ENCODE measurements at regions not wholly inside any gene's neighbourhood (a gene's known extent, or its start where the extent isn't known, plus 50 kb on each side); places are given as distances from the start of the nearest gene placed in this dataset.

DNA sequence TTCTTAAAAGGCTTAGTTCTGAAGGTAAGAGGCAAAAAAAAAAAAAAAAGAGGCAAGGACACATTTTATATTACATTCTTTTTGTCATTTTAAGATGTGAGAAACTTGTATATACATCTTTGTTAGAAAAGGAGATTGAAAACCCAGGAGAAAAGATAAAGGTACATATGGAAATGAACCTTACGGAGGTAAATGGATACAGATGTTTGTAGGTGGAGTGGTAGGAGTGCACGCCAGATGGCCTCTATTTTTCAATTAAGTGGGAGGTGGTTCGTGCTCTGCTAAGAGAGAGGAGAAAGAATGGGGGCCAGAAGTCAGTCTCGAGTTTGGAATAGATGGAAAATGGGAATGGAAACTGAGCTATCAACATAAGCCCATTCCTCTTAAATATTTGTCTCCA is 622.5 kb upstream of the GHITM start (continued):
- TF ChIP-seq, protein P1, sequence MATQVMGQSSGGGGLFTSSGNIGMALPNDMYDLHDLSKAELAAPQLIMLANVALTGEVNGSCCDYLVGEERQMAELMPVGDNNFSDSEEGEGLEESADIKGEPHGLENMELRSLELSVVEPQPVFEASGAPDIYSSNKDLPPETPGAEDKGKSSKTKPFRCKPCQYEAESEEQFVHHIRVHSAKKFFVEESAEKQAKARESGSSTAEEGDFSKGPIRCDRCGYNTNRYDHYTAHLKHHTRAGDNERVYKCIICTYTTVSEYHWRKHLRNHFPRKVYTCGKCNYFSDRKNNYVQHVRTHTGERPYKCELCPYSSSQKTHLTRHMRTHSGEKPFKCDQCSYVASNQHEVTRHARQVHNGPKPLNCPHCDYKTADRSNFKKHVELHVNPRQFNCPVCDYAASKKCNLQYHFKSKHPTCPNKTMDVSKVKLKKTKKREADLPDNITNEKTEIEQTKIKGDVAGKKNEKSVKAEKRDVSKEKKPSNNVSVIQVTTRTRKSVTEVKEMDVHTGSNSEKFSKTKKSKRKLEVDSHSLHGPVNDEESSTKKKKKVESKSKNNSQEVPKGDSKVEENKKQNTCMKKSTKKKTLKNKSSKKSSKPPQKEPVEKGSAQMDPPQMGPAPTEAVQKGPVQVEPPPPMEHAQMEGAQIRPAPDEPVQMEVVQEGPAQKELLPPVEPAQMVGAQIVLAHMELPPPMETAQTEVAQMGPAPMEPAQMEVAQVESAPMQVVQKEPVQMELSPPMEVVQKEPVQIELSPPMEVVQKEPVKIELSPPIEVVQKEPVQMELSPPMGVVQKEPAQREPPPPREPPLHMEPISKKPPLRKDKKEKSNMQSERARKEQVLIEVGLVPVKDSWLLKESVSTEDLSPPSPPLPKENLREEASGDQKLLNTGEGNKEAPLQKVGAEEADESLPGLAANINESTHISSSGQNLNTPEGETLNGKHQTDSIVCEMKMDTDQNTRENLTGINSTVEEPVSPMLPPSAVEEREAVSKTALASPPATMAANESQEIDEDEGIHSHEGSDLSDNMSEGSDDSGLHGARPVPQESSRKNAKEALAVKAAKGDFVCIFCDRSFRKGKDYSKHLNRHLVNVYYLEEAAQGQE (IDR thresholded peaks at IDR 0.05; ENCODE audit: low read depth): no peak
- TF ChIP-seq EZH2 (IDR thresholded peaks at IDR 0.05) (no peak), POLR2A (IDR thresholded peaks at IDR 0.05; ENCODE audit: borderline replicate concordance, extremely low read depth, insufficient read depth, insufficient read length) (no peak), EGR1 (IDR thresholded peaks at IDR 0.05; ENCODE audit: low read depth) (no peak)

DNA sequence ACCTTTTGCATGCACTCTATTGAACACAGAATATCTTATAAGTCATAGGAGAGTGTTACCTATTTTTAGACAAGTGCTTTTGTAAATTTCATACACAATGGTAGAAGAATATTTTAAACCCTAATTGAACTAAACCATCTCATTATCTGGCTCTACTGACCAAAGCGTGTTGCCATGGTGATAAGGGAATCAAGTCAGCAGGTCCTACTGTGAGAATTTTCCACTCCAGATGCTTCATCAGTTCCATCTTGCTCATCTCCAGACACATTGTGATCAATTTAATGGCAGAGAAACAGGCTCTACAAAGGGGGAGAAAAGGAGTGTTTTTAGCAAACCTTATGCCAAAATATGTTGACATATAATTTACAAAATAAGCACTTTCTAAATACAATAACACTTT is 621.9 kb upstream of the GHITM start:
- ChIA-PET CTCF (no interaction called here), POLR2A (no interaction called here), RAD21 (ENCODE audit: low non-redundant PET in 1 of 2, low total read pairs in 2 of 2, uncharacterized antibody in 2 of 2, unreplicated experiment in 2 of 2) (no interaction called here)
- Histone ChIP-seq H3K4me2 (ENCODE audit: low read length) (no peak overlapping the region), H3K9ac (ENCODE audit: low read length) (no peak overlapping the region), H3K27ac (ENCODE audit: low read depth, low read length) (no peak overlapping the region), H3K9me3 (ENCODE audit: control insufficient read depth in 1 of 2, insufficient read depth in 1 of 2, low read depth in 1 of 2, low read length in 2 of 2) (peaks cover 0 to 8% of the 10 kb centered on the region in 2 experiments; a peak in 2 of 4 replicates), H2AFZ (ENCODE audit: low read depth, low read length, poor library complexity, severe bottlenecking) (no peak overlapping the region), H3K9me2 (ENCODE audit: insufficient read depth) (no peaks in the 10 kb centered on the region), H3K27me3 (ENCODE audit: insufficient read depth, low read length) (no peaks in the 10 kb centered on the region), H4K20me1 (ENCODE audit: insufficient read depth) (no peaks in the 10 kb centered on the region), H3K79me2 (ENCODE audit: insufficient read depth, low read length) (no peaks in the 10 kb centered on the region), H3K36me3 (ENCODE audit: control insufficient read depth in 1 of 2, insufficient read depth in 2 of 2, low read length in 2 of 2) (no peaks in the 10 kb centered on the region), H3K4me1 (ENCODE audit: control insufficient read depth in 1 of 2, insufficient read depth in 2 of 2, low read length in 2 of 2) (no peaks in the 10 kb centered on the region), H3K4me3 (replicated peaks in 1 of 2; ENCODE audit: low read depth in 1 of 2, low read length in 2 of 2) (no peak overlapping the region)
- intact Hi-C loops (cut with micrococcal nuclease): no loop called here
- no peak for DNase-seq (ENCODE audit: low read depth, low spot score)
- no peak for ATAC-seq
- BruUV-seq (replicated peaks): no TSS peak
- TF ChIP-seq TCF7L2 (IDR thresholded peaks at IDR 0.05; ENCODE audit: borderline replicate concordance, extremely low read depth, insufficient read depth, insufficient read length) (no peak), ELF1 (IDR thresholded peaks at IDR 0.05; ENCODE audit: borderline replicate concordance, low read depth) (no peak)

All from HCT116 (cell line).